Embryonic facial prominence (tissue), 1 donor: ENCODE measurements at regions not wholly inside any gene's neighbourhood (a gene's known extent, or its start where the extent isn't known, plus 50 kb on each side); places are given as distances from the start of the nearest gene placed in this dataset.
A peak's percentile ranks its signal among the peaks of the same experiment; 100 is the strongest.
"Not testable (repeated sequence)": the region's sequence is repeated elsewhere in the genome, so short reads cannot be mapped to it uniquely, and the experiment has no call there.

Experiments
- DNase-seq: peaks from one replicate; pipeline ENCODE4 v3.0.0-alpha.2; 2016; ENCODE audit errors: extremely low spot score

GRCh38 chr9:71273613-71274012 is 152.2 kb upstream of the TRPM3 start:
- DNase-seq, result no peak

- no peak for DNase-seq
Observed at GRCh38 chr9:71271602-71272001, 150.2 kb upstream of the TRPM3 start.

GRCh38 chr9:71270554-71270953 is 149.1 kb upstream of the TRPM3 start:
- DNase-seq, result no peak

GRCh38 chr9:71269859-71270258 is 148.4 kb upstream of the TRPM3 start:
- DNase-seq, result no peak

- no peak for DNase-seq
Observed at GRCh38 chr9:71268871-71269635, 147.6 kb upstream of the TRPM3 start.

GRCh38 chr9:71263451-71263850 is 142.0 kb upstream of the TRPM3 start:
- no peak for DNase-seq

GRCh38 chr9:71260419-71260818 is 139.0 kb upstream of the TRPM3 start:
- not testable (repeated sequence) for DNase-seq

GRCh38 chr9:71254592-71255277 is 133.3 kb upstream of the TRPM3 start:
- DNase-seq, result no peak

GRCh38 chr9:71253011-71253410 is 131.6 kb upstream of the TRPM3 start:
- DNase-seq, result no peak

- DNase-seq, result no peak
Observed at GRCh38 chr9:71250581-71250980, 129.2 kb upstream of the TRPM3 start.

GRCh38 chr9:71249729-71250317 is 128.4 kb upstream of the TRPM3 start:
- DNase-seq, result peak; percentile 77

- DNase-seq, result no peak
Observed at GRCh38 chr9:71245651-71246050, 124.2 kb upstream of the TRPM3 start.

- DNase-seq, result no peak
Observed at GRCh38 chr9:71243951-71244350, 122.5 kb upstream of the TRPM3 start.

- DNase-seq, result no peak
Observed at GRCh38 chr9:71242081-71242480, 120.7 kb upstream of the TRPM3 start.

- DNase-seq, result no peak
Observed at GRCh38 chr9:71237051-71237450, 115.6 kb upstream of the TRPM3 start.

- DNase-seq, result no peak
Observed at GRCh38 chr9:71233646-71234045, 112.2 kb upstream of the TRPM3 start.

- no peak for DNase-seq
Observed at GRCh38 chr9:71223953-71224538, 102.6 kb upstream of the TRPM3 start.

GRCh38 chr9:71218774-71219173 is 97.4 kb upstream of the TRPM3 start:
- DNase-seq, result no peak

- no peak for DNase-seq
Observed at GRCh38 chr9:71213633-71214032, 92.2 kb upstream of the TRPM3 start.

GRCh38 chr9:71210326-71210725 is 88.9 kb upstream of the TRPM3 start:
- DNase-seq, result no peak

GRCh38 chr9:71209890-71210289 is 88.5 kb upstream of the TRPM3 start:
- DNase-seq, result no peak

GRCh38 chr9:71202931-71203330 is 81.5 kb upstream of the TRPM3 start:
- no peak for DNase-seq

- no peak for DNase-seq
Observed at GRCh38 chr9:71191708-71192107, 70.3 kb upstream of the TRPM3 start.
